IPS-15b (cell line): ENCODE measurements at regions not wholly inside any gene's neighbourhood (a gene's known extent, or its start where the extent isn't known, plus 50 kb on each side); places are given as distances from the start of the nearest gene placed in this dataset.
"Not testable (repeated sequence)": the region's sequence is repeated elsewhere in the genome, so short reads cannot be mapped to it uniquely, and the experiment has no call there.

ENCODE experiments used
- H3K27me3 ChIP-seq: one replicate; pipeline ENCODE4 v1.6.1; 2013; ENCODE audit warnings: low read length; ENCODE audit not compliant: control insufficient read depth, insufficient read depth
- H3K36me3 ChIP-seq: one replicate; pipeline ENCODE4 v1.6.1; 2013; ENCODE audit warnings: low read length; ENCODE audit not compliant: control insufficient read depth, insufficient read depth
- H3K4me1 ChIP-seq: one replicate; pipeline ENCODE4 v1.6.1; 2013; ENCODE audit warnings: mild to moderate bottlenecking, low read length; ENCODE audit not compliant: control insufficient read depth, insufficient read depth
- H3K4me3 ChIP-seq: one replicate; pipeline ENCODE4 v1.5.1; 2013; ENCODE audit warnings: low read depth, low read length
- H3K9ac ChIP-seq: one replicate; pipeline ENCODE4 v1.6.1; 2013; ENCODE audit warnings: low read depth, mild to moderate bottlenecking, low read length
- H3K9me3 ChIP-seq: one replicate; pipeline ENCODE4 v1.6.1; 2013; ENCODE audit warnings: mild to moderate bottlenecking, low read length; ENCODE audit not compliant: control insufficient read depth, insufficient read depth

- Histone ChIP-seq H3K4me3 (no peak overlapping the region), H3K36me3 (no peaks in the 10 kb centered on the region), H3K9ac (no peak overlapping the region), H3K9me3 (no peaks in the 10 kb centered on the region), H3K4me1 (no peaks in the 10 kb centered on the region), H3K27me3 (no peaks in the 10 kb centered on the region)
Measured at GRCh38 chr1:72419229-72419628, 136.9 kb upstream of the NEGR1 start.

GRCh38 chr1:72412286-72412685 is 129.9 kb upstream of the NEGR1 start:
- Histone ChIP-seq H3K4me1 (no peaks in the 10 kb centered on the region), H3K27me3 (no peaks in the 10 kb centered on the region), H3K36me3 (no peaks in the 10 kb centered on the region), H3K4me3 (no peak overlapping the region), H3K9me3 (no peaks in the 10 kb centered on the region), H3K9ac (no peak overlapping the region)

GRCh38 chr1:72399807-72400206 is 117.5 kb upstream of the NEGR1 start:
- H3K4me1 ChIP-seq: no peaks in the 10 kb centered on the region
- no peaks in the 10 kb centered on the region for H3K27me3 ChIP-seq
- no peak overlapping the region for H3K4me3 ChIP-seq
- no peaks in the 10 kb centered on the region for H3K36me3 ChIP-seq
- no peak overlapping the region for H3K9ac ChIP-seq
- no peaks in the 10 kb centered on the region for H3K9me3 ChIP-seq

- Histone ChIP-seq H3K27me3 (no peaks in the 10 kb centered on the region), H3K36me3 (no peaks in the 10 kb centered on the region), H3K4me1 (no peaks in the 10 kb centered on the region), H3K9me3 (no peaks in the 10 kb centered on the region), H3K4me3 (no peak overlapping the region), H3K9ac (no peak overlapping the region)
Measured at GRCh38 chr1:72397786-72398185, 115.4 kb upstream of the NEGR1 start.

GRCh38 chr1:72394457-72394856 is 112.1 kb upstream of the NEGR1 start:
- no peak overlapping the region for H3K9ac ChIP-seq
- H3K27me3 ChIP-seq: no peaks in the 10 kb centered on the region
- no peaks in the 10 kb centered on the region for H3K9me3 ChIP-seq
- no peaks in the 10 kb centered on the region for H3K4me1 ChIP-seq
- no peak overlapping the region for H3K4me3 ChIP-seq
- H3K36me3 ChIP-seq: no peaks in the 10 kb centered on the region

GRCh38 chr1:72379072-72379471 is 96.7 kb upstream of the NEGR1 start:
- Histone ChIP-seq H3K9me3 (no peaks in the 10 kb centered on the region), H3K36me3 (no peaks in the 10 kb centered on the region), H3K4me3 (no peak overlapping the region), H3K9ac (no peak overlapping the region), H3K27me3 (no peaks in the 10 kb centered on the region), H3K4me1 (no peaks in the 10 kb centered on the region)

GRCh38 chr1:72375226-72375625 is 92.9 kb upstream of the NEGR1 start:
- H3K4me3 ChIP-seq: no peak overlapping the region
- no peaks in the 10 kb centered on the region for H3K36me3 ChIP-seq
- H3K9me3 ChIP-seq: no peaks in the 10 kb centered on the region
- peaks cover 6% of the 10 kb centered on the region for H3K4me1 ChIP-seq
- H3K27me3 ChIP-seq: no peaks in the 10 kb centered on the region
- H3K9ac ChIP-seq: no peak overlapping the region

GRCh38 chr1:72371259-72372035 is 89.1 kb upstream of the NEGR1 start:
- Histone ChIP-seq H3K27me3 (no peaks in the 10 kb centered on the region), H3K4me1 (peaks cover 6% of the 10 kb centered on the region), H3K9me3 (no peaks in the 10 kb centered on the region), H3K36me3 (no peaks in the 10 kb centered on the region), H3K9ac (no peak overlapping the region), H3K4me3 (no peak overlapping the region)

- H3K4me3 ChIP-seq: not testable (repeated sequence)
Measured at GRCh38 chr1:72370836-72371235, 88.5 kb upstream of the NEGR1 start.

GRCh38 chr1:72369069-72369757 is 86.9 kb upstream of the NEGR1 start:
- Histone ChIP-seq H3K9ac (no peak overlapping the region), H3K9me3 (no peaks in the 10 kb centered on the region), H3K4me3 (no peak overlapping the region), H3K36me3 (no peaks in the 10 kb centered on the region), H3K4me1 (peaks cover 6% of the 10 kb centered on the region), H3K27me3 (no peaks in the 10 kb centered on the region)

More at GRCh38 chr1:72370836-72371235, 88.5 kb upstream of the NEGR1 start:
- not testable (repeated sequence) for H3K36me3 ChIP-seq, H3K9ac ChIP-seq, H3K9me3 ChIP-seq, H3K27me3 ChIP-seq, H3K4me1 ChIP-seq

- H3K36me3 ChIP-seq: no peaks in the 10 kb centered on the region
- peaks cover 3% of the 10 kb centered on the region for H3K4me1 ChIP-seq
- no peak overlapping the region for H3K4me3 ChIP-seq
- no peaks in the 10 kb centered on the region for H3K9me3 ChIP-seq
- no peak overlapping the region for H3K9ac ChIP-seq
- no peaks in the 10 kb centered on the region for H3K27me3 ChIP-seq
Measured at GRCh38 chr1:72366466-72366865, 84.1 kb upstream of the NEGR1 start.

GRCh38 chr1:72365693-72366092 is 83.4 kb upstream of the NEGR1 start:
- no peak overlapping the region for H3K4me3 ChIP-seq
- no peak overlapping the region for H3K9ac ChIP-seq
- no peaks in the 10 kb centered on the region for H3K9me3 ChIP-seq
- H3K4me1 ChIP-seq: no peaks in the 10 kb centered on the region
- no peaks in the 10 kb centered on the region for H3K27me3 ChIP-seq
- no peaks in the 10 kb centered on the region for H3K36me3 ChIP-seq
